Inflammatory macrophage treated with lipopolysaccharide for 4 hours (primary cell): ENCODE measurements at regions not wholly inside any gene's neighbourhood (a gene's known extent, or its start where the extent isn't known, plus 50 kb on each side); places are given as distances from the start of the nearest gene placed in this dataset.

Source experiments
- DNase-seq: peaks from one replicate; pipeline ENCODE4 v3.0.0-alpha.2; 2020

- no peak for DNase-seq
Observed at GRCh38 chr4:188197566-188197965, 58.3 kb downstream of the TRIML1 start.

GRCh38 chr4:188198982-188199792 lies 59.9 kb downstream of the TRIML1 start:
- DNase-seq, result no peak

- no peak for DNase-seq
Observed at GRCh38 chr4:188201851-188202250, 62.6 kb downstream of the TRIML1 start.

GRCh38 chr4:188206783-188207182 lies 67.5 kb downstream of the TRIML1 start:
- no peak for DNase-seq

- no peak for DNase-seq
Observed at GRCh38 chr4:188214861-188215260, 75.6 kb downstream of the TRIML1 start.

- DNase-seq, result no peak
Observed at GRCh38 chr4:188218392-188218791, 79.2 kb downstream of the TRIML1 start.

- no peak for DNase-seq
Observed at GRCh38 chr4:188220006-188220405, 80.8 kb downstream of the TRIML1 start.

GRCh38 chr4:188221090-188221489 lies 81.8 kb downstream of the TRIML1 start:
- DNase-seq, result no peak

GRCh38 chr4:188228279-188228678 lies 89.0 kb downstream of the TRIML1 start:
- no peak for DNase-seq

GRCh38 chr4:188232428-188232827 lies 93.2 kb downstream of the TRIML1 start:
- no peak for DNase-seq

GRCh38 chr4:188242041-188242440 lies 102.8 kb downstream of the TRIML1 start:
- DNase-seq, result no peak

GRCh38 chr4:188245651-188246050 lies 106.4 kb downstream of the TRIML1 start:
- no peak for DNase-seq

GRCh38 chr4:188246488-188246887 lies 107.2 kb downstream of the TRIML1 start:
- no peak for DNase-seq

- no peak for DNase-seq
Observed at GRCh38 chr4:188254211-188254610, 115.0 kb downstream of the TRIML1 start.

- DNase-seq, result no peak
Observed at GRCh38 chr4:188262464-188262863, 123.2 kb downstream of the TRIML1 start.

- DNase-seq, result no peak
Observed at GRCh38 chr4:188263321-188263720, 124.1 kb downstream of the TRIML1 start.

- DNase-seq, result no peak
Observed at GRCh38 chr4:188266386-188266785, 127.1 kb downstream of the TRIML1 start.

- DNase-seq, result no peak
Observed at GRCh38 chr4:188268131-188268908, 129.1 kb downstream of the TRIML1 start.

- no peak for DNase-seq
Observed at GRCh38 chr4:188270273-188271069, 131.2 kb downstream of the TRIML1 start.

GRCh38 chr4:188275686-188276085 lies 136.4 kb downstream of the TRIML1 start:
- no peak for DNase-seq

- DNase-seq, result no peak
Observed at GRCh38 chr4:188279184-188279583, 139.9 kb downstream of the TRIML1 start.

- no peak for DNase-seq
Observed at GRCh38 chr4:188282471-188283232, 143.4 kb downstream of the TRIML1 start.
